ENCODE measurements at regions not wholly inside any gene's neighbourhood (a gene's known extent, or its start where the extent isn't known, plus 50 kb on each side); places are given as distances from the start of the nearest gene placed in this dataset.
"Not testable (repeated sequence)": the region's sequence is repeated elsewhere in the genome, so short reads cannot be mapped to it uniquely, and the experiment has no call there.

- DNase-seq = no peak
These were observed 106.0 kb downstream of the MEX3B start for GRCh38 chr15:81939604-81940440.

GRCh38 chr15:81937189-81937588 is 108.6 kb downstream of the MEX3B start:
- no peak for DNase-seq

GRCh38 chr15:81930582-81931369 is 115.0 kb downstream of the MEX3B start:
- no peak for DNase-seq

DNA sequence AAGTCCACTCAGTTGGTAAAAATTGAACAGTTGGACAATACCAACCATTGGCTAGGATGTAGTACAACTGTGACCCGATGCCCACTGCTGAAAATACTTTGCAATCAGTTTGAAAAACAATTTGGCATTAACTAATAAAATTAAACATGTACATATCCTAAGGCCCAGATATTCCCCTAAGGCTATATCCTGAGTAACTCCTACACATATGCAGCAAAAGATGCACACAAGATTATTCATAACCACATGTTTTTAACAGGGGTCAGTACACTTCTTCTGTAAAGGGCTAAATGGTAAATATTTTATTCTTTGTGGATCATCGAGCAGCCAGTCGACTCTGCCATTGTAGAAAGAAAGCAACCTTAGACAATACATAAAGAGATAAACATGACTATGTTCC is 116.3 kb downstream of the MEX3B start:
- DNase-seq = no peak

DNA sequence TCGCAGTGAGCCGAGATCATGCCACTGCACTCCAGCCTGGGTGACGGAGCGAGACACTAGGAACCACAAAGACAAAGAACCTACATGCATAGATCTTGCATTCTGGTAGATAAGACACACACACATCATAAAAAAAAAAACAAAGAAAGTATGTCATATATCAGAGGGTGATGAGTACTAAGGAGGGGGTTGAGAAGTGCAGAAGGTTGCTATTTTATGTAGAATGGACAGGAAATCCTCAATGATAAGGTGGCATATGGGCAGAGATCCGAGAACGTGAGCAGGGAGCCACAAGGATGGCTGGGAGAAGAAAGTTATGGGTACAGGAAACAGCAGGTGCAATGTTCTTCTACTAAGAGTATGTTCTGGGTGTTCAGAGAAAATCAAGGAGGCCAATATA is 118.8 kb downstream of the MEX3B start:
- DNase-seq = no peak

GRCh38 chr15:81924729-81925128 is 121.1 kb downstream of the MEX3B start:
- DNase-seq = no peak

GRCh38 chr15:81923561-81924350 is 122.1 kb downstream of the MEX3B start:
- no peak for DNase-seq

DNA sequence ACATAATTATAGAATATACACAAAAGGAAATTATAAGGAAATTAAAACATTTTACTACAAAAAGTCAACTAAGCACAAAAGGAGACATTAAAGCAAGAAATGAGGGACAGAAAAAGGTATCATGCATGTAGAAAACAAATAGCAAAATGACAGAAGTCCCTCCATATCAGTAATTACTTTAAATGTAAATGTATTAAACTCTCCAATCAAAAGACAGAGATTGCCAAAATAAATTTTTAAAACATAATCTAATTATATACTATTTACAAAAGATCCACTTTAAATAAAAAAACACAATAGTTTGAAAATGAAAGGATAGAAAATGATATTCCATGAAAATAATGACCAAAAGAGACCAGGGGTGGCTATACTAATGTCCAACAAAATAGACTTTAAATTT is 123.7 kb downstream of the MEX3B start:
- DNase-seq = no peak

- DNase-seq = no peak
These were observed 124.7 kb downstream of the MEX3B start for GRCh38 chr15:81921163-81921562.

- not testable (repeated sequence) for DNase-seq
These were observed 127.1 kb downstream of the MEX3B start for GRCh38 chr15:81918767-81919166.

DNA sequence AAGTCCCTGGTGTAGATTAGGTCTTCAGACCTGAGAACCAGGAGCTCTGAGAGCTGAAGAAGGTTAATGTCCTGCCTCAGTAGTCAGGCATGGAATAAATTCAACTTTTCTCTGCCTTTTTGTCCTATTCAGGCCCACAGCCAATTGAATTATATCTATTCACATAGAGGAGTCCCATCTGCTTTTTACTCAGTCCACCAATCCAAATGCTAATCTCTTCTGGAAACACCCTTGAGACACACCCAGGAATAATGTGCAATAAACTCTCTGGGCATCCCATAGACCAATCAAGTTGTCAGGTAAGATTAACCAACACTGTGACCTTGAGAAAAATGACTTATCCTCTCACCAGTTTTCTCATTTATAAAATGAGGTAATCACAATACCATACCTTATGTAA is 129.4 kb downstream of the MEX3B start:
- no peak for DNase-seq

- no peak for DNase-seq
These were observed 129.8 kb downstream of the MEX3B start for GRCh38 chr15:81915990-81916389.

DNA sequence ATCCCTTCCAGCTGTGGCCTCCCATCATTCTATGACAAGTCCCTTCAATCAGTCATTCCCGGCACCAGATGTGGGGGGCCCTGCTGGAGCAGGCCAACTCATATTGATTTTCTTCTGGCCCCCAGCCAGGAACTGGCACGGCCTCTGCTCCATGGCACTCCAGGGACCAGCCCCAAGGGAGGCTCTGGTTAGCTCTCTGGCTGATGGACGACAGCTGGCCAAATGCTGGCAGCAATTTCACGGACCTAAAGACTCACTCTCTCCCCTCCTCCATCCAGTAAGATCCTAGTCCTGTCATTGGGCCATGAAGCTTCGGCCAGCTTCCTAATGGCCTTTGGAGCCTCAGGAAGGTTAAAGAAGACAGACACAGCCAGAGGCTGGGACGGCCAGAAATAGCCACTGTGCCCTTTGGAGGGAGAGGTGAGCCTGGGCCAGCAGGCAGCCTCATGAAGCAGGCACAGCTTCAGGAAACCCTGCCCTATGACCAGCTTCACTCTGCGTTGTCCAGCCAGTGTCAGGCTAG is 131.0 kb downstream of the MEX3B start:
- no peak for DNase-seq

- DNase-seq = no peak
These were observed 131.5 kb downstream of the MEX3B start for GRCh38 chr15:81914333-81914732.

DNA sequence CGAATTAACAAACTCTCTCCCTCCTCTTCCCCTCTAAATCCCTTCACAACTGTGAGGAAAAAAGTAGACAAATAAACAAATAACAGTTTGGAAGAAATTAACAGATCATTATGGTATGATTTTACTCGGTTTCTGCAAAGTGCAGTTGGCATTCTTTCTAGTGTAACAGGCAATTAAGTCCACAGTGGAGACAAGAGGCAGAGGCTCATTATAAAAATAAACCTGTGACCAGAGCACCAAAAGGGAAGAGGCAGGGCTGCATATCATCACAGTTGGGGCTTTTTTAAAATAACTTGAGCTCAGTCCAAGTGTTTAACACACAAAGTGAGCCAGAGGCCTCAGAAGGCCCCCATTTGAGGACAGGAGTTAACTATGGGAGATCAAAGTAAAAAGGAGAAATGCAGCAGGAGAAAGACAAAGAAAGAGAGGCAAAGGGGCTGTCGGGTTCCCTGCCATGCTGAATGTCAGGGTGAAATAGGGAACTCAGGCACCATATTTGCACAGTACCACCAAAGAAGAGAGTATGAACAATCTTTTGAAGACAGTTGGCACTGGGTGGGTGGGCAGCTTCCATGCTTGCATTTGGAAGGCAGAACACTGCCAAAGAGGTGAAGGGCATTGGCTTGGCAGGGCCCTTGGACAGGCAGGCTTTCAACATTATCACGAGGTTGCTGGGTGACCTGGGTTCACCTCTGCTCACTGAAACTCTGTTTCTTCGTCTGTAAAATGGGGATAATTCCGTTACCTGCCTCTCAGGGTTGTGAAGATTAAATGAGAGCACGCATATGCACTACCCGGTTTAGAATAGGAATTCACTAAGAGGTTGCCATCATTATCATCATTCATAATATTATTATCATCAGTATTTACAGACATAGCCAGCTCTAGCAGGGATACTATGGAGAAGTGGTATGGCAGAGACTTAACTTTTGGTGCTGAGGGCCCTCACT is 134.5 kb downstream of the MEX3B start:
- no peak for DNase-seq

- no peak for DNase-seq
These were observed 135.3 kb downstream of the MEX3B start for GRCh38 chr15:81910355-81911021.

GRCh38 chr15:81909011-81909358 is 136.8 kb downstream of the MEX3B start:
- DNase-seq = peak; percentile 67

- no peak for DNase-seq
These were observed 137.7 kb downstream of the MEX3B start for GRCh38 chr15:81908111-81908510.

GRCh38 chr15:81907521-81907920 is 138.3 kb downstream of the MEX3B start:
- DNase-seq = no peak

DNA sequence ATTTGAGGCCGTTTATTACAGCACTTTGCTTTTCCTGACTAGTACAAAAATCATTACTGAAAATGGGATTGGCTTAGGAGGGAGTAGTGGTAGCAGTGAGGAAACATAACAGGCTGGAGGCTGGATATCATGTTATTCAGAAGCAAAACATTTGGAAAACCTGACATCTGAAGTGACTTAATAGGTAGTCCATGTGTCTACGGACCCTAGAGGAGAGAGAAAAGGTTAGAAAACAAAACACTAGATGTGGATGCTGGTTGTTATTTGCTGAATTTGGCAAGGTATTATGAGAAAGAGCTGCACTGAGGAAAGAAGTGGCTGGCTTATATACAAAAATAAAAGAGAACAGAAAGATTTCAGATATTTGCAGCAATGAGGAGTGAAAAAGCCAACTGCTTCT is 139.9 kb downstream of the MEX3B start:
- no peak for DNase-seq

GRCh38 chr15:81901319-81901718 is 144.5 kb downstream of the MEX3B start:
- no peak for DNase-seq

Measured in skin of body (tissue), 1 donor.